ENCODE measurements at regions not wholly inside any gene's neighbourhood (a gene's known extent, or its start where the extent isn't known, plus 50 kb on each side); places are given as distances from the start of the nearest gene placed in this dataset.

- DNase-seq, result peak; percentile 41
These were observed 263.9 kb downstream of the DIPK2A start for GRCh38 chr3:144235489-144235888.

DNA sequence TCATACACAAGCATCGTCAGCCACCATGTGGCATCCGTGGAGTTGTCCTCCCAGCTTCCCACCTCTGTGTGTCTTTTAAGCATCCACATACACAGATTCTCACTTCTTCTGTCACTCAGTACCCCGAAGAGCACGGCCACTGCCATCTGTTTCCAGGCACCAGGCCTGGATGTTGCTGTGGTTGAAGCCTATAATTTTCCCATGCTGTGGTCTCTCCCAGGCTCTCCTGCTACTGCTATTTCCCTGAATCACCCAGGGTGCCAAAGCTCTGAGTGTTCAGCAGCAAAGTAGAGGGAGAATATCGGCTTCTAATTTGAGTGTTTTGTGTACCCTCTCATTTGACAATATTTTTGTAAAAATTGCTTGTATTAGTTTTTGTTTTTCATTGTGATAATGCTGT is 265.7 kb downstream of the DIPK2A start:
- no peak for DNase-seq

- DNase-seq, result no peak
These were observed 269.8 kb downstream of the DIPK2A start for GRCh38 chr3:144241404-144241803.

DNA sequence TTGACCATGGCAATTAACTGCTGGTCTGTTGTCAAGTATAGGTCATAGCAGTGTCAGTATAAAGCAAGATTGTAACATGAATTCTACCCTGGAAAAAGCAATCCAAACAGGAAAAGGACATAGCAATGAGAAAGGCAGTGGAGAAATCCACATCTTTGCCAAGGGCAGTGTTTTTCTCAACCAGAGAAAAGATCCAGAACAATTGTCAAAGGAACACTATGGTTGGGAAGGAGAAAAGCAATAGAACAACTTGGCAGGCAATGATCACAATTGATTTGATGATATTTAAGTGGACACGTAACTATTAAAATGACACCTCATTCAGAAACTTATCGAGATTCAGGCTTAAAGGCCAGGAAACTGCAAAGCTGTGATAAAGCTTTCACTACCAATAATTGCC is 271.1 kb downstream of the DIPK2A start:
- DNase-seq, result no peak

DNA sequence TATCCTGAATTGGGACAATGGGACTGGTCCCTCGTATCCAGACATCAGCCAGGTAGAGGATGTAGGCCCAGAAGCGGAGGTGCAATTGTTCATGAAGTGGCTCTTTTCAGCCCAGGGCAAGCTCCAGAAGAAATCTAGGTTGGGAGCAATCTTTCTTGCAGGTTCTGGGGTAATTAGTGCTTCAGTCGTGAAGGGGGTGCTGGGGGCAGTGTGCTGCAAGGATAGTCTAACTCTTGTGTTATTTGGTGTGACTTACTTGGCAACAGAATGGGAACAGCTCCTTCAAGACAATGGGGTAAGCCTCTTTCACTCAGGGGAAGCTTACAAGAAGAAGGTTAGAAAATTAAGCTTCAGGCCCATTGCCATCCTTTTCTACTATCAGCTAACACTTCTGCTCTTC is 273.0 kb downstream of the DIPK2A start:
- DNase-seq, result no peak

DNA sequence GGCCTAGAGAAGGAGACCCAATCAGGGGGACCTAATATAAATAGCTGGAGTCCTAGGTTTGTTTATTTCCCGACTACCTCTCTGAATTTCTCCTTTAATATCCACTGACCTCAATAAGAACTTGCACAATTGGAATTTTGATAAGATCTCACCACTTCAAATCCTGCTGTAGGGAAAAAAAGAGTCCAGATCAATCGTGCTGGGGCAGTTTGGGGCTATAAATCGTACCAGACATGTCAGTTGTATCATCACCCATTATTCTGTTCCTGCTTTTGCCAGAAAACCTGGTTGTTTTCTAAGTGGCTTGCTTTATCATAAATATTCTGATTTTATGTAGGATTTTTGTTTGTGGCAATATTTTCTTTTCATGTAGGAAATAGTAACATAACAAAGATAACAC is 281.3 kb downstream of the DIPK2A start:
- no peak for DNase-seq

- DNase-seq, result no peak
These were observed 285.8 kb downstream of the DIPK2A start for GRCh38 chr3:144257381-144257780.

DNA sequence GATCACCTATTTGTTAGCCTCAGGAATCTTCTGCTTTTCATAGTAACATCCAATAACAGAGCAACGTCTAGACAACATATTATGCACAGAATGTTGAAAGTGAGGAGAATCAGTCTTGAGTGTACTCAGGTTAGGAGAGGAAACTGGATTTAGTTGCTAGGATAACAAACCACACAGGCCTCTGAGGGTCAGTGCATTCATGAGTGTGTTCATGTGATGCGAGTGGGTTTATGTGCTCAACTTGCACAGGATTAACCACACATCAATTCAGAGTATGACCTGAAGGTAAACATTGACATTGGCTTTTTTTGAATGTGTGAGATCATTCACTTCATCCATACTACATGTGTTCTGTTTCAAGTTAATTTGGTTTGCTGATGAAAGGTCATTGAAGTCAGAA is 287.6 kb downstream of the DIPK2A start:
- DNase-seq, result no peak

DNA sequence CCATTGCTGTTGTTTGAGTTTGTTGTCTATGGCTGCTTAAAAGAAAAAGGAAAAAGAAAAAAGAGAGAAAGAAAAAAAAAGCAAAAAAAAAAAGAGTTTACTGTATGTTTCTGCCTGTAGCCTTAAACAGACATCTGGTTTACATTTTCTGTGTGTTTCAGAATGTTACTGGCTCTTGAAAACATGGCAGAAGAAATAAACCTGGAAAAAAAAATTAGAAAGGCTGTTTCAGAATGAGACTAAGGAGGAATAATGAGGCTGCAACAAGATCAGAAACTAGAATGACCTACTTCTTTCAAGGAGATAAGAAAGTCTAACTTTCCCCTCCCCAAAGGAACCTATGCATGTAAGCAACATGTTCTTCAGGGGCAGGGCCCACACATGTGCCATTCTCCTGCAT is 292.1 kb downstream of the DIPK2A start:
- no peak for DNase-seq

DNA sequence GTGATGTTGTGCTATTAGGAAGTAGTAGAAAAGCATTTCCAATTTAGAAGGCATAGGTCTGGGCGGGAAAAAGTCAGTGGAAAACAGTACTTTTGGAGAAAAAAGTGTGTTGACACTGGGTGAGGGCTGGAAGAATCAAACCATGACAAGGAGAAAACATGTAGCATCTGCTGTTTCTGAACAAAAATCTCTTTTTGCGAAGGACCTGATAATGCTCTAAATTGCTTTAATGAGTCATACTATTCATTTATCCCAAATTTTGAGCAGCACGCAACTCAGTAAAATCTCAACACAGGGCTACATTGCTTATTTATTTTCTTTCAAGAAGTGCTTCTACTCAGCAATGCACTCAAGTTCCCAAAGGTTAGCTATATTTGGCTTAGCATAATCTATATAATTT is 292.7 kb downstream of the DIPK2A start:
- DNase-seq, result no peak

DNA sequence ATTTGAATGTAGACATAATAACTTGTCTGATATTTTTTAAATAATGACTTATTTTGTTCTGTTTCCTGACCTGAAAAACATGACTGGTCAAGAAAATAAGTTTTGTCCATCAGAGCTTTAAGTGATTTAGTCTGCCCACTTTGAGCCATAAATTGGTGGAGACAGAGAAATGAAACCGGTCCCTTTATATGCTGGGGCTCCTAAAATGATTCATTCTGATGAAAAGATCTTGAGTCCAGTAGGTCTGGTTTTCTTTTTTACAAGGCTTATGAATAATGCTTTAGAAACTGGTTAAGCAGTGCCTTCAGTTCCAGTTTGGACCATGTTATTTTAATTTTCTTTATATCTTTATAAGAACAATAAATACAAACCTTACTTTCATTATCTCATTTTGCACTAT is 293.2 kb downstream of the DIPK2A start:
- DNase-seq, result no peak

DNA sequence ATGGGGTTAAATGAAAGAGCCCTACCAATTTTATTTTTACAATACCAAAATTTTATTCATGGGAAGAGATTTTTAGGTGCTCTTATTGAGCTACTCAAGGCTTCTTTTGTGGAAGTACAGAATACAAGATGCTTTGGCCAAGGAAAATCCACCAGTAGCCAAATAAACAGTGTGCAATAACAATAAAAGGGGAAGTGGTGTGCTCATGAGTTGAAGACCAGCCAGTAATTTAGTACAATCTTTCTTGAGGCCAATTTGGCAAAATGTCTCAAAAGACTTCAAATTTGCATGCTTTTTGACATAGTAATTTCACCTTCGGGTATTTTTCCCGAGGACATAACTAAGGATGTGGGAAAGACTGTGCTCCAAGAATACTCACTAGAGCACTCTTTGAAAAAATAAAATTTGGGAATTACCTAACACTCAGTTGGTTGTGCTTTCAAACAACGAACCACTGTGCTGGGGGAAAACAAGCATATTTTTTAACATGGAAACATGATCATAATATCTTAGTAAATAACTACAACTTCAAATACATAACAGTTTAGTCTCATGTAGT is 294.0 kb downstream of the DIPK2A start:
- no peak for DNase-seq

DNA sequence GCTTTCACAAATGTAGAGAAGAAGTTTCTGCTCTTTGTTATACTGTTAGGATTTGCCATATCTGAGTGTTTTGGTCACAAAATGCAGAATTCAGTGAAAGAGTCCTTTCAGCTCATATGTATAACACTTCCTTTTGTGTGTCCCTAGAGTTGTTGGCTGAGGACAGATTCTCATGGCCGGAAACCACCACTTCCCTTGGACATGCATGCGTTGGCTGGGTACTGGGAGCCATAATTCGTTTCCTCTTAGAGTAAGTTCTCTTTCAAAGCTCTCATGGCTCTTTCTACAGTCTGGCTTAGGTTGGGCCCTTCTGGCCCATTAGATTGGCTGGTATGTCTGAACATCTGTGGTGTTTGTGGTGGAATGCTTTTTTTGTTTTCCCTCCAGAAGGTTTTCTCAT is 298.5 kb downstream of the DIPK2A start:
- no peak for DNase-seq

DNA sequence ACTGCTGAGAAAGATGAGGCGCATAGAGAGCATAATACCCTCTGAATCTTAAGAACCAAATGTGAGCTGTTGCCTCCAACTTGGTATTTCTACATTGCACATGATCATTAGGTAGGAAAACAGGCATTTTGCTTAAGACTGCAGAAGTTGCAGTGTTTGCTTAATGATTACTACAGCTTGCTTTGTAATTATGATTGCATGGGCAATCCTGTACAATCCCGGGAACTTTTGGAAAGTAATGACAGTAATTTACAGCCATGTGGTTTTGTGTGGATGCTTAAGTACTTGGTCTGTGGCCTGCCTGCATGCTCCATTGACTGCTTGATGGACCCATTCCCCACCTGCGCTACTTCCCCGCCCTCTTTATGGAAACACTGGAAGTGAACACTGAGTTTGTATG is 301.1 kb downstream of the DIPK2A start:
- DNase-seq, result no peak

- DNase-seq, result no peak
These were observed 302.0 kb downstream of the DIPK2A start for GRCh38 chr3:144273601-144274000.

DNA sequence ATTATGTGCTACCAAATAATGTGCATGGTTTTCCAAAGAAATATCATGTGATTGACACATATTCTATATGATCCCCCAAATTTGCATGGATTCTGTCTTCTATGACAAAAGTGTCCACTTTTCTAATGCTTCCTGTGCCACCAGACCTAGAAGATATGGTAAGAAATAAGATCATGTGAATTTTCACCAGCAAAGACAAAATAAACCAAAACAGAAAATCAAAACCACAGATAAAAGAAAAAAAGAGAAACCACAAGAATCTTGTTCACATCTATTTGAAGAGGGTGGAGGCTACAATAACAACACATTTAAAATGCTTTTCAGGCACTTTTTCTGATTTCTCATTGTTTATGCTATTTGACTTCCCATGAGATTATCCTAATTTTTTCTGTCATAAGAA is 303.4 kb downstream of the DIPK2A start:
- no peak for DNase-seq

GRCh38 chr3:144282313-144282712 is 310.7 kb downstream of the DIPK2A start:
- no peak for DNase-seq

DNA sequence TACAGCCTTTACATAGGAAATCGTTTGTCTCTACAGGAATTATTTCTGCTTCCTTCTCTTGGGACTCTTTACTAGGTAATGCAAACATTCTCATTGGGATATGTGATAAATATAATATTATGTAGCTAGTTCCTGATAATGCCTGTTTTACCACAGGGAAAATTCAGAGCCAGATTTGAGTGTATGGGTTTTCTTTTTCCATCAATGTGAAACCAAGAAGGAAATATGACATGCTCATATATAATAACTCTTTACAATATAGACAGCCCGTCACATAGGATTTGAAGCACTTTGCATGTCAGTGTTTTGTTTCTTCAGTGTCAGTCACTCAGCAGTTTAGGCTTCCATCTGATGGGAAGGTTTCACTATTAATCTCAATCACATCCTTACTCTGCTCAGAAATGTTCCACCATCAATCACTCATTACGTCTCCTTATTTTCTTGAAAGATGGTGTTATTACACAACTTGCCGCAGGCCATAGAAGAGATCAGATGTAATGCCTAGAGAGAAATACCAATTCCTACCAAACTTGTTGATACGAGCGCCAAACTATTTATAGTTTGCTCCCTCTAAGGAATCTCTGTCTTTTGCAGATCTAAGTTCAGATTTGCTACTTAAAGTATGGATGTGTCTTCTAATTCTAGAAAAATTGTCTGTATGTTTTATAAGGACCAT is 314.8 kb downstream of the DIPK2A start:
- no peak for DNase-seq

DNA sequence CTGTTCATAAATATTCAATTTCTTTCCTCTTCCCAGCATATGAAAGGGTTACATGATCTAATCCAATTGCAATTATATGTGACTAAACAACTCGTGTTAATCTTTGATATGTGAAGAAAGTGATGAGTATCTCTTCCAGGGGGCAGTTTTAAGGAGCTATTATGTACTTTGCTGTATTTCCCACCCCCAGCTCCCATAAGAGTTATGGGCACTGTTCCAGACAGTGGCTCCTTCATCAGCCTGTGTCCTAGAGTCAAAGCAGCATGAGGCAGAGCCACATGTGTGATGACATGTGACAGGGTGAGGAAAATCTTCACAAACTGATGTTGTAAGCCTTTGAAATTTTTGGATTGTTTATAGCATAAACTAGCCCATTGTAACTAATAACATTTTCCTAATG is 315.4 kb downstream of the DIPK2A start:
- no peak for DNase-seq

DNA sequence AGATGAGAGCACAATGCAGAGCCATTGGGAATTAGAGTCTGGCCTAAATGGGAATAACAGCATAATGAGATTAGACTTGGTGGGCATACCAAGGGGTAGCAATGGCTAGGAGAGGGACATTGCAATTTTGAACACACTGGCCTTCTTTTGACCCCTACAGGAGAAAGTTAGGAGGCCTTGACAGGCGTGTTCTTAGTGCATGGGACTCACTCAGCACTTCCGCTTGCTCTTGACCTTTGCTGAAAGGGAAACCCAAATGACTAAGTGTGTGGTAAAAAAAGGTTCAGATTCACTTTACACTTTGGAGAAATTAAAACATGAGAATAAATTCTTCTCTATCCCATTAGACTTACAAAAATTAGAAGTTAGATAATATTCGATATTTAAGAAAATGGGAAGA is 317.4 kb downstream of the DIPK2A start:
- DNase-seq, result no peak

DNA sequence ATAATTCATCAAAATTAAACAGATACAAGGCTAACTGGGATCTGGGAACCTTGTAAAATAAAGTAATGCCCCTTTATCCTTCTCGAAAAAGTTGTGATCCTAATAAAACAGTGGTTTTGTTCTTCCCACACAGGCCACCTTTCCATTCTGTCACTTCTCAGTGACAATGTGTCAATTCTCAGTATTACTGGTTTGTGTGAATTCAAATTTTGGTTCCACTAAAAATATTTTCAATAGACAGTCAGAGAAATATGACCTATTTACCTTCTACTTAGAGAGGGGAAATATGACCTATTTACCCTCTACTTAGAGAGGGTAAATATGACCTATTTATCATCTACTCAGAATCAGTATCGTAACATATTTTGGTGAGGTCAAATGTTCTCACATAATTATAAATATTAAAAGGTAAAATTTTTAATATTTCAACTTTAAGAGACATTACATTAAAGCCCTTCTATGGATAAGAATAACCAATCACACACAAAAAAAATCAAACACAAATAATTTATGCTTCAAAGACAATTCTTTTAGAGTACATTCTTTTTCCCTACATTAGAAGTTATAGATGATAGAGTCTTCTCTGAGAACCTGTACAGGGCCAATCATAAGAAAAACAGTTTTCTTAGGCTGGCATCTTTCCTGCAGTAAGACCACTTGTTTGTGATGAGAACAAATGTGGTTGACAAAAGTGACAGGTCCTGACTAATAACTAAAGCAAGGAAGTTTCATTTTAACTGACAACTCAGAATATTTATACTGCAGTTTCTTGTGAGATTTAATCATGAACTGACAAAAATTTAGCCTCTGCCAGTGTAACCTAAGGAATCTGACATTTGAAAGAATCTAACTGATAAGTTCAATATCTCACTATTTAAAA is 323.3 kb downstream of the DIPK2A start:
- DNase-seq, result no peak

DNA sequence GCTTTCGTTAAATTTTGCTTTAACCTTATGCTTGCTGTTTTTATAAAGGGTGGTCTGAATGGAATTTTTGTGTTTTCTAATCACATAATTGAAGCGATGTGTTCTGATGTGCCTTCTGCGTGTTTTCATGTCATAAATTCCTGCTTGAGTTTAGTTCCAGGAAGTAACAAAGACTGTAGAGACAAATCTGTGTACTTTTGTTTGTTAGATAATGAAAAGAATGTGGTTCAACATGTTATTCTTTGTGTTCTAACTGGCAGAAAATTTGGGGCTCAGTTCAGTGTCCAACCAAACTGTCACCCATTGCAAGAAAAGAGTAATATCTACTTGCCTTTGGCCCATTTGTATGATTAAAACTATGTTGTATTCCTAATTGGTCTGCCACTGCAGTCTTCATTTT is 324.0 kb downstream of the DIPK2A start:
- no peak for DNase-seq

GRCh38 chr3:144296808-144297207 is 325.2 kb downstream of the DIPK2A start:
- DNase-seq, result no peak

- no peak for DNase-seq
These were observed 330.2 kb downstream of the DIPK2A start for GRCh38 chr3:144301863-144302262.

All from DMS 273 treated with DMSO at 0.1 percent for 48 hours (cell line).